GM12878 (cell line): ENCODE measurements at regions not wholly inside any gene's neighbourhood (a gene's known extent, or its start where the extent isn't known, plus 50 kb on each side); places are given as distances from the start of the nearest gene placed in this dataset.

Experiments used
- ATAC-seq: fragments of 200-7000 bp; cut with Tn5 transposase; 3 replicates; pipeline ENCODE4 v1.9.1; 2020; ENCODE audit warnings: mild to moderate bottlenecking, moderate library complexity
- BruUV-seq: library from RNA; stranded (reverse); fragments of 400-500 nt; replicated peaks from 2 replicates; lab custom pipeline; 2021; lab: Mats Ljungman, UMichigan
- CTCF ChIA-PET: fragments of 300-600 bp; sonication (Branson Sonifier 250); formaldehyde crosslinking; extraction: SDS; loops from one replicate; lab custom pipeline; 2021; ENCODE audit warnings: inconsistent platforms; lab: Yijun Ruan, JAX
- POLR2A ChIA-PET: fragments of 350-600 bp; formaldehyde crosslinking; extraction: SDS; loops from one replicate; lab custom pipeline; 2021; ENCODE audit warnings: inconsistent platforms; lab: Charles Lee
- RAD21 ChIA-PET: fragments of 300-600 bp; sonication (Branson Sonifier 250); formaldehyde crosslinking; loops from one replicate; lab custom pipeline; 2023; ENCODE audit warnings: antibody characterized with exemption; ENCODE audit not compliant: unreplicated experiment; lab: Charles Lee
- SMC1A ChIA-PET: fragments of 300-600 bp; sonication (Branson Sonifier 250); formaldehyde crosslinking; loops from one replicate; lab custom pipeline; 2023; ENCODE audit not compliant: unreplicated experiment, uncharacterized antibody; lab: Charles Lee
- DNase-seq: peaks from one replicate; pipeline ENCODE4 v3.0.0-alpha.2; 2011; ENCODE audit warnings: low read depth, low spot score
- FAIRE-seq: peaks from 3 replicates; lab custom pipeline; 2011; peaks lifted over from hg19 to GRCh38; lab: Jason Lieb, UNC
- H2AFZ ChIP-seq: 2 replicates; pipeline ENCODE4 v1.6.0; 2011; ENCODE audit warnings: low read depth, low read length, control low read depth; ENCODE audit not compliant: control insufficient read depth
- H3K27ac ChIP-seq: 2 replicates; pipeline ENCODE4 v1.5.1; 2011; ENCODE audit warnings: control low read depth; ENCODE audit not compliant: control insufficient read depth, insufficient read depth
- H3K27me3 ChIP-seq, 2 experiments: replicated peaks in 1 of 2; 2 replicates each; pipeline versions ENCODE4 v1.6.0 to v1.6.1; 2011; ENCODE audit warnings: low read length in 1 of 2; ENCODE audit not compliant: control insufficient read depth in 2 of 2, insufficient read depth in 2 of 2
- H3K36me3 ChIP-seq, 2 experiments: 2 replicates each; pipeline ENCODE4 v1.5.1; 2011; ENCODE audit warnings: low read length in 1 of 2; ENCODE audit not compliant: control insufficient read depth in 2 of 2, insufficient read depth in 2 of 2
- H3K4me1 ChIP-seq: 2 replicates; pipeline ENCODE4 v1.6.1; 2011; ENCODE audit warnings: mild to moderate bottlenecking, low read length, moderate library complexity, mixed read lengths; ENCODE audit not compliant: control insufficient read depth, insufficient read depth
- H3K4me2 ChIP-seq: 2 replicates; pipeline ENCODE4 v1.6.0; 2011; ENCODE audit warnings: control low read depth; ENCODE audit not compliant: control insufficient read depth, insufficient read depth
- H3K4me3 ChIP-seq: fragments of 200-600 bp; sonication (generic); 2 replicates; pipeline ENCODE4 v1.5.1; 2016
- H3K79me2 ChIP-seq: 2 replicates; pipeline ENCODE4 v1.6.0; 2011; ENCODE audit warnings: low read length; ENCODE audit not compliant: control insufficient read depth, insufficient read depth
- H3K9ac ChIP-seq: 2 replicates; pipeline ENCODE4 v1.8.0; 2011; ENCODE audit warnings: low read length, control low read depth, mixed read lengths; ENCODE audit not compliant: control insufficient read depth, insufficient read depth
- H3K9me3 ChIP-seq: replicated peaks from 3 replicates; pipeline ENCODE4 v1.5.1; 2011; ENCODE audit warnings: mild to moderate bottlenecking, low read length; ENCODE audit not compliant: control insufficient read depth, insufficient read depth
- H4K20me1 ChIP-seq: 2 replicates; pipeline ENCODE4 v1.6.0; 2011; ENCODE audit not compliant: control insufficient read depth, insufficient read depth
- ASH2L ChIP-seq: fragments of 300-600, 200-600 bp; sonication (generic); IDR thresholded peaks from 2 replicates; pipeline ENCODE4 v1.6.1; 2017; ENCODE audit warnings: low read depth, mild to moderate bottlenecking, borderline replicate concordance
- E2F8 ChIP-seq: fragments of 450-650 bp; IDR thresholded peaks from 2 replicates; pipeline ENCODE4 v1.6.1; 2018; ENCODE audit warnings: mild to moderate bottlenecking, low read depth, moderate library complexity; ENCODE audit not compliant: partially characterized antibody
- MEF2A ChIP-seq: IDR thresholded peaks from 2 replicates; pipeline ENCODE4 v1.6.1; 2011; ENCODE audit warnings: low read depth, mild to moderate bottlenecking, low read length, moderate library complexity; ENCODE audit not compliant: insufficient read depth
- MTA3 ChIP-seq: IDR thresholded peaks from 2 replicates; pipeline ENCODE4 v1.6.1; 2012; ENCODE audit warnings: low read length, inconsistent platforms, borderline replicate concordance
- NFIC ChIP-seq: IDR thresholded peaks from 2 replicates; pipeline ENCODE4 v1.6.1; 2012; ENCODE audit warnings: low read depth, mild to moderate bottlenecking, inconsistent platforms, low read length, moderate library complexity
- PRDM15 ChIP-seq: fragments of 450-650 bp; formaldehyde crosslinking; IDR thresholded peaks from 2 replicates; pipeline ENCODE4 v1.4.0; 2020; ENCODE audit warnings: mild to moderate bottlenecking, moderate library complexity
- USF1 ChIP-seq: IDR thresholded peaks from 2 replicates; pipeline ENCODE4 v1.6.1; 2011; ENCODE audit warnings: borderline replicate concordance, low read depth, mild to moderate bottlenecking, moderate library complexity, mixed read lengths, low read length; ENCODE audit not compliant: insufficient read depth; ENCODE audit errors: extremely low read length
- WGBS: methylation state at CpG from one replicate; pipeline ENCODE4 v1.1.6; 2016; ENCODE audit warnings: low lambda C conversion rate; ENCODE audit not compliant: insufficient replicate concordance, insufficient coverage; ENCODE audit errors: missing lambda C conversion rate; 5-methylcytosine and 5-hydroxymethylcytosine counted together
- in situ Hi-C: fragments of 300-500 bp; cut with MboI; formaldehyde crosslinking; loops from 9 replicates; pipeline ENCODE4 v1.14.3; 2018; ENCODE audit warnings: mixed read lengths
- intact Hi-C: fragments of 100-400 bp; cut with micrococcal nuclease; formaldehyde crosslinking; loops from one replicate; pipeline ENCODE4 v1.14.2; 2022; ENCODE audit not compliant: unreplicated experiment
- TF ChIP-seq, protein P1 (sequence below): fragments of 450-650 bp; IDR thresholded peaks from 2 replicates; pipeline ENCODE4 v1.6.1; 2017; ENCODE audit warnings: mild to moderate bottlenecking, moderate library complexity

DNA sequence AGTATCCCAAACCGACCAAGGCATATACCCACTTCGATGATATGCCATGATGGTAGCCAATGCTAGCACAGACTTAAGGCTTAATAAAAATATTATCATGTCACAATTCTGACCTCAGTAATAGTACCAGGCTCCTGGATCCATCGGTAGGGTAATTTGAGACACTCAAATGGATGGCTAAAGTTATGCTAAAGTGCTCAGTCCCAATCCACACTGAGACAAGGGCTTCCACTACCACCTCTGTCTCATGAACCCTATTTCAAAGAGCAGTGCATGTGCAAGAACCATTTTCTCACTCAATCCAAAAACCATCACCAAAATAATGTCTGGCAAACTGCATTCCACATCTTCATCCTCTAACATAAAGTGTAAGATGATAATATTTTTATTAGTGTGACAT lies 122.4 kb upstream of the KRR1 start:
- WGBS: 88% methylated on average over 3 of the region's 3 CpGs
- TF ChIP-seq USF1 (no peak), E2F8 (no peak), ASH2L (no peak), PRDM15 (CRISPR knock-in tag) (no peak), MEF2A (no peak), NFIC (no peak), MTA3 (no peak)
- TF ChIP-seq, protein P1, sequence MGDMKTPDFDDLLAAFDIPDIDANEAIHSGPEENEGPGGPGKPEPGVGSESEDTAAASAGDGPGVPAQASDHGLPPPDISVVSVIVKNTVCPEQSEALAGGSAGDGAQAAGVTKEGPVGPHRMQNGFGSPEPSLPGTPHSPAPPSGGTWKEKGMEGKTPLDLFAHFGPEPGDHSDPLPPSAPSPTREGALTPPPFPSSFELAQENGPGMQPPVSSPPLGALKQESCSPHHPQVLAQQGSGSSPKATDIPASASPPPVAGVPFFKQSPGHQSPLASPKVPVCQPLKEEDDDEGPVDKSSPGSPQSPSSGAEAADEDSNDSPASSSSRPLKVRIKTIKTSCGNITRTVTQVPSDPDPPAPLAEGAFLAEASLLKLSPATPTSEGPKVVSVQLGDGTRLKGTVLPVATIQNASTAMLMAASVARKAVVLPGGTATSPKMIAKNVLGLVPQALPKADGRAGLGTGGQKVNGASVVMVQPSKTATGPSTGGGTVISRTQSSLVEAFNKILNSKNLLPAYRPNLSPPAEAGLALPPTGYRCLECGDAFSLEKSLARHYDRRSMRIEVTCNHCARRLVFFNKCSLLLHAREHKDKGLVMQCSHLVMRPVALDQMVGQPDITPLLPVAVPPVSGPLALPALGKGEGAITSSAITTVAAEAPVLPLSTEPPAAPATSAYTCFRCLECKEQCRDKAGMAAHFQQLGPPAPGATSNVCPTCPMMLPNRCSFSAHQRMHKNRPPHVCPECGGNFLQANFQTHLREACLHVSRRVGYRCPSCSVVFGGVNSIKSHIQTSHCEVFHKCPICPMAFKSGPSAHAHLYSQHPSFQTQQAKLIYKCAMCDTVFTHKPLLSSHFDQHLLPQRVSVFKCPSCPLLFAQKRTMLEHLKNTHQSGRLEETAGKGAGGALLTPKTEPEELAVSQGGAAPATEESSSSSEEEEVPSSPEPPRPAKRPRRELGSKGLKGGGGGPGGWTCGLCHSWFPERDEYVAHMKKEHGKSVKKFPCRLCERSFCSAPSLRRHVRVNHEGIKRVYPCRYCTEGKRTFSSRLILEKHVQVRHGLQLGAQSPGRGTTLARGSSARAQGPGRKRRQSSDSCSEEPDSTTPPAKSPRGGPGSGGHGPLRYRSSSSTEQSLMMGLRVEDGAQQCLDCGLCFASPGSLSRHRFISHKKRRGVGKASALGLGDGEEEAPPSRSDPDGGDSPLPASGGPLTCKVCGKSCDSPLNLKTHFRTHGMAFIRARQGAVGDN: no peak
- TF ChIP-seq, all 136 proteins: peak for 0
- intact Hi-C loops: no loop called here

More for the DNA sequence above, 122.4 kb upstream of the KRR1 start:
- in situ Hi-C loops: no loop called here
- Histone ChIP-seq H3K4me1 (no peaks in the 10 kb centered on the region; the same call in 1 of the 2 replicates), H3K27me3 (no peaks in the 10 kb centered on the region), H3K79me2 (no peaks in the 10 kb centered on the region), H3K4me2 (no peak overlapping the region), H2AFZ (no peak overlapping the region), H3K9me3 (no peaks in the 10 kb centered on the region; the same call in 2 of the 3 replicates), H3K9ac (no peak overlapping the region), H3K27ac (no peak overlapping the region), H4K20me1 (no peaks in the 10 kb centered on the region), H3K36me3 (no peaks in the 10 kb centered on the region), H3K4me3 (no peak overlapping the region)
- ChIA-PET POLR2A (no interaction called here), RAD21 (no interaction called here), CTCF (no interaction called here), SMC1A (no interaction called here)
- no peak for ATAC-seq
- no peak for FAIRE-seq
- DNase-seq: no peak
- no TSS peak for BruUV-seq
